Right hindlimb (tissue), 1 donor: ENCODE measurements at regions not wholly inside any gene's neighbourhood (a gene's known extent, or its start where the extent isn't known, plus 50 kb on each side); places are given as distances from the start of the nearest gene placed in this dataset.
"Not testable (repeated sequence)": the region's sequence is repeated elsewhere in the genome, so short reads cannot be mapped to it uniquely, and the experiment has no call there.

Source experiments
- DNase-seq: peaks from one replicate; pipeline ENCODE4 v3.0.0-alpha.2; 2018

GRCh38 chr14:23863836-23864235 lies 89.7 kb upstream of the DHRS4 start:
- DNase-seq = no peak

DNA sequence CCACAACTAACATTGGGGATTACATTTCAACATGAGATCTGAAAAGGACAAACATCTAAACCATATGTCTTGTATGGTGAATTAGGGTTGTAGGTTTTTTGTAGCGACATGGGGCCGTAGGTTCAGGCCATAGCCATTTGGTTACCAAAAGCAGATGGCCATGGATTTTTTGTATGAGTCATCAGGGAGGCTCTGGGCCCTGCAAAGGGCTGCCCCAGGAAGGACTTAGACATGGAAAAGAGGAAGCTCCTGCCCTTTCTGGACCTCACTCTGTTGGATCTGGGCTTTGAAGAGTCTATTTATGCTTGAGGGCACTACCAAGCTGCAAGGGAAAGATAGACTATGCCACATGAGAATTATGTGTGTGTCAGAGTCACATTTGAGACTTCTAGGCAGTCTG lies 89.3 kb upstream of the DHRS4 start:
- DNase-seq = no peak

- no peak for DNase-seq
Observed at GRCh38 chr14:23864861-23865260, 88.7 kb upstream of the DHRS4 start.

DNA sequence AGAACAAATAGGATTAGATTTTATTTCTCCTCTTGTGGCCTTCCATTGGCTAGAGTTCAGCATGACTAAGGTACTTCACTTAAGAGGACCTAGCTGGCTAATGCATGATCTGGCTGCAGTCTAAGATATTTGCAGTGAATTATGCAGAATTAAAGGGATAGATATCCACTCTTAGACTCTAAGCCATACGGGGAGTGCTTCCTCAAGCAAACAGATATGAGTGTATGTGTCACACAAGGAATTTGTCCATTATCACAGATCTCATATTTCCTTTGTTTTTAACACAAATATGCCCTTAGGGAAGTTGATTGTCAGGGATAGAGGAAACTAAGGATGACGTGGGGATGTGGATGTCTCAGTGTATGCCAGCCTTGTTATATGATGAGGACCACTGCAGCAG lies 88.1 kb upstream of the DHRS4 start:
- DNase-seq = no peak

GRCh38 chr14:23866269-23866668 lies 87.3 kb upstream of the DHRS4 start:
- no peak for DNase-seq

- DNase-seq = no peak
Observed at GRCh38 chr14:23869078-23869719, 84.4 kb upstream of the DHRS4 start.

DNA sequence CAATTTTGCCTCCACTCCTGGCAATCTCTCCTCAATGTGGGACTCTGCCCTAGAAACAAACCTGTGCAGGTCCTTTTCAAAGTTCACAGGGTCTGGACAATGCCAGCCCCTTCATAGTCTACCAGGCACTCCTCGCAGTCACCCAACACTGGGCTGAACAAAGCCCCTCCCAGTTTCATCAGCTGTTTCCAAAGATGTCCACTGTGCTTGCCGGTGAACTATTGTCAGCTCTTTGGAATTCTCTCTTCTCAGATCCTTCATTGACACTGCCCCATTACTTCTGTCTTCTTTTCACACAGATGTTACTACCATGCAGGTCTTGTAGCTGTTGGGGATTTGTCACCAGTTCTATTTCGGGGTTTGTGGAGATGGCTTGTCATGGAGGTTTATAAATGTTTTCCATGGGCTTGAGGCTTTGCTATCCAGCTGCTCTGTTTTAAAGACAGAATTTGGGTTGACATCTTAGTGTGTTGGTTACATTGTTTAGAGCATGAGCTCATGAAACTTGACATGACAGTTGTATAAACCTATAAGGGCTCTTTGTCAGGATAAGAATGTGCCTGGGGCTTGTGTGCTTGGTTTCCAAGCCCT lies 77.3 kb upstream of the DHRS4 start:
- no peak for DNase-seq

GRCh38 chr14:23877111-23877510 lies 76.5 kb upstream of the DHRS4 start:
- no peak for DNase-seq

DNA sequence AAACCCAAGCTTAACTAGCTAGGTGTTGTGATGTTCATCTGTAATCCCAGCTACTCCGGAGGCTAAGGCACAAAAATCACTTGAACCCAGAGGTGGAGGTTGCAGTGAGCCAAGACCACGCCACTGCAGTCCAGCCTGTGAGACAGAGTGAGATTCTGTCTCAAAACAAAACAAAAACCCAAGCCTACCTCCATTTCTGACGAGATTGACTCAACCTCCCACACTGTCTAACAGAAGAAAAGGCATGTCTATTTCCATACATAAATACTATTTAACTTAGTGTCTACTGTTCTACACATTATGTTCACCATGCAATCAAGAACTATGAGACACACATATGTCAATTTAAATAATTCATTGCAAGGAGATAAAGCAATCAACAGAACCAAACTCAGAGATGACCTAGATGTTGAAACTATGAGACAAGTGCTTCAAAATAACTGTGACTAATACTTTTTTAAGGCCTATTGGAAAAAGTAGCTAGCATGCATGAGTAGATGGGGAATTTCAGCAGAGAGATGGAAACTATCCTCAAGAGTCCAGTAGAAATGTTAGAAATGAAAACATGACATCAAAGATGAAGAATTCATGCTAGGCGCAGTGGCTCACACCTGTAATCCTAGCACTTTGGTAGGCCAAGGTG lies 75.9 kb upstream of the DHRS4 start:
- no peak for DNase-seq

DNA sequence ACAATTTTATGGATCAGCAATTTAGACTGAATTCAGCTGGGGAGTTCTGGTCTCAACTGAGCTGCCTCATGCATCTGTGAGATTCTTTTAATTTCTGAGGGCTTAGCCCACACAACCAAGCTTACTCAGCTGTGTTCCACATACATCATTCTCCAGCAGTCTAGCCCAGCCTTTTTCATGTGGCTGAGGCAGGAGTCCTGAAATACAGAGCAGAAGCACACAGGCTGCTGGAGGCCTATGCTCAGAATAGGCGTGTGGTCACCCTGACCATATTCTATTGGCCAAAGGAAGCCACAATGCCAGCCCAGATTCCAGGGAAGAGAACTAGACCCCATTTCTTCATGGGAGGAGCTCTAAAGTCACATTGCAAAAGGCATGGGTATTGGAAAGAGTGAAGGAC lies 72.3 kb upstream of the DHRS4 start:
- peak; percentile 46 for DNase-seq

- DNase-seq = no peak
Observed at GRCh38 chr14:23883684-23884540, 69.7 kb upstream of the DHRS4 start.

DNA sequence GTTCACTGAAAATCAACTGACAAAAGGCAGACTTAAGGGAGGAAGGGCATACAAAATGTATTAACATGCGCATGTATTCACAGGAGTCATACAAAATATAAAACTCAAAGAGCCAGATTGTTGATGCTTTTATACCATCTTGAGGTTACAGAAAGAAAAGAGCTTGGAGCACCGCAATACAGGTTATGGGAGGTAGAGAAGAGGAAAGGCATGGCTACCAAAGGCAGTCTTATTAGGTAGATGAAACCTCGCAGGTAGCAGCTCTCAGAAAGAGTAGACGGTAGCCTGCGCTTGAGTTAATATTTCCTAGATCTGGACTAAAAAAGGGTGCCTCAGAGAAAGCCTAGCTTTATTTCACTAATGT lies 69.0 kb upstream of the DHRS4 start:
- DNase-seq = no peak

DNA sequence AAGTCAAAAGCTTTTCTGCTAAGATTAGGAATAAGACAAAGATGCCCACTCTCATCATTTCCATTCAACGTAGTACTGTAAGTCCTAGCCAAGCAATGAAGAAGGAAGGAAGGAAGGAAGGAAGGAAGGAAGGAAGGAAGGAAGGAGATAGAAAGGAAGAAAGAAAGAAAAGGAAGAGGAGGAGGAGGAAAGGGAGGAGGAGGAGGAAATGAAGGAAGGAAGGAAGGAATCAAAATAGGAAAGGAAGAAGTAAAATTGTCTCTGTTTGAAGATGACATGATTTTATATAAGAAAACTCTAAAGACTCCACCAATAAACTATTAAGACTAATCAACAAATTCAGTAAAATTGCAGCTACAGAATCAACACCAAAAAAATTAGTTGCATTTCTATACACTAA lies 66.0 kb upstream of the DHRS4 start:
- DNase-seq = no peak

- DNase-seq = not testable (repeated sequence)
Observed at GRCh38 chr14:23891717-23892116, 61.9 kb upstream of the DHRS4 start.

DNA sequence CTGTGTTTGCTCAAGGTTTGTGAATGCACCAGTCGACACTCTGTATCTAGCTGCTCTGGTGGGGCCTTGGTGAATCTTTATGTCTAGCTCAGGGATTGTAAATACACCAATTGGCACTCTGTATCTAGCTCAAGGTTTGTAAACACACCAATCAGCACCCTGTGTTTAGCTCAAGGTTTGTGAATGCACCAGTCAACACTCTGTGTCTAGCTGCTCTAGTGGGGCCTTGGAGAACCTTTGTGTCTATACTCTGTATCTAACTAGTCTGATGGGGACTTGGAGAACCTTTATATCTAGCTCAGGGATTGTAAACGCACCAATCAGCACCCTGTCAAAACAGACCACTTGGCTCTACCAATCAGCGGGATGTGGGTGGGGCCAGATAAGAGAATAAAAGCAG lies 61.3 kb upstream of the DHRS4 start:
- not testable (repeated sequence) for DNase-seq

DNA sequence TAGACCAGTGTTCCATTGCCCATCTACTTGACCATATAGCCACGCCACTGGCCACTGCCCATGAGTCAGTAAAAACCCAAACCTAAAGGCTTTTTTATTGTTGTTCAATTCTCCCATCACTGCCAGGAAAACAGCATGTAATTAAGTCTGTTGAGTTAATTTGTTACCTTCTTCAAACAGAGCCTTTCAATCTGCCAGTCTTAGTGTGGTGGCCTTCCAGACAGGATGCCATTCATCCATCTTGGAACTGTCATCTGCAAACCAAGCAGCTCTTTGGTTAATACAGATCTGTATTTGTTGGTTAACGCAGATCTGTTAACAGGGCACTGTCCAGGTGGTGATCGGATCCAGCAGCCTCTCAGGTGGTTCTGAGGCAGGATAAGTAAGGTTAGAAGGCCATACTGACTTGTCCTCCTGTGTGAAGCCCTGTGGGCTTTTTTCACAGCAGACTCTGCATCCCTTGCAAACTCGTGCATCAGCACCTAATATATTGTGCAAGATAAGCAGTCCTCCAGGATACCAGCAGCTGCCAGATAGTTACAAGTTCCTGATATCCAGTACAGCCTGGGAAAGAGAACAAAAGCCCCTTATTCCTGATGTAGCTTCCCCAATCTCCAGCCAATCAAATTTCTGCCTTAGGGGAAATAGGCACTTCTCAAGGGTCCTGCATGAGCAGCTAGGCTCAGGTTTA lies 59.1 kb upstream of the DHRS4 start:
- DNase-seq = no peak

GRCh38 chr14:23895053-23895419 lies 58.5 kb upstream of the DHRS4 start:
- DNase-seq = no peak

DNA sequence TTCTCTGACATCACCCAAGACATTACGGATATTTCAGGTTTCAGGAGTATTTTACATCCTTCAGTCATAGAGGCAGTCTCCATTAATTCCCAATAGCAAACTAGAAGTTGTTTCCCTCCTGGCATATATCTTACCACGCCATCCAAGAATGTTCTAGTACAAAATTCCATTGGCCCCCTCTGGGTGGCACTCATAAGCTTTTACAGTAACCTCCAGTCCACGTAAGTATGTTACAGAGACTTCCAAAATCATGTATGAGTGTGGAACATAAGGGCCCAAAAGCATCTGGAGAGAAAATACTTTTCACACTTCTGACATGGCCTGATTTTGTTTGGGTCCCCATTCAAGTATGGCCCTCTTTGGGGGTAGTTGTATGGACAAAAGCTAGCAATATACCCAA lies 58.1 kb upstream of the DHRS4 start:
- DNase-seq = peak; percentile 32

DNA sequence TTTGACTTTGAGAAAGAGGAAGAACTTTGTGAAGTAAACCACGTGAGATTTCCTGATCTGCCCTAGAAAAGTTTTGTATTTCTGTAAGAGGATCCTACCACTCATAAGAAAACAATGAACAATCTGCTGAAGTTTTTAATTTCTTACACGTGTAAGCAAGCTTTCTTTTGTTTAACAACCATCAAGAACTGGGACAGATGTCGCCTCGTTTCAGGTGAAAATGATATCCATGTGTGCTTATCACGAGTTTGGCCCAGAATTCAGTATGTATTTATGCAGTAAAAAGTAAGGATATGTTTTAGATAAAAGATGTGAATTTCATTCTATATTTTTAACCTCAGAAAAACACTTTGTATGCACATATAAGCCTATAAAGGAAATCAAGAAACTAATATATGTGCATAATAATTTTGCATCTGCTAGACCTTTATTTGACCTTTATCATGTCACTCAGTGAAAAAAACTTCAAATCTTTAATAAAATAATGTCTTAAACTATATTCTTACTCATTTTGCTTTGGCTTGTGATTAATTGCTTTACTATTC lies 56.9 kb upstream of the DHRS4 start:
- no peak for DNase-seq

DNA sequence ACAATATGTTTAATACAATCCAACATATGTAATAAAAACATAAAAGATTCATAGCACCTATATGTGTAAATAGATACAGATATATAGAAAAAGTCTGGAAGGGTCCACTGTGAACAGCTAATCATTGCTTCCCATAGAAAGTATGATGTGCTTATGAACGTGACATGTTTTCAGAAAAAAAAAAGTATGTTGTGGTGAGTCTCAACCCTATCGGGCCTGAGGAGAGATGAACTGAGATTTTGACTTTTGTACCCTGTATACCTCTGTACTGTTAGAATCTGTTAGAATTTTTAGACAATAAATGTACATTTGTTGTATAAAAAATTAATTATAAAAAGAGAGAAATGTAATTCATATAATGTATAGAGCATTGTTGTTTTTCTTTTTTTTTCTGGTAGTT lies 56.3 kb upstream of the DHRS4 start:
- DNase-seq = not testable (repeated sequence)

GRCh38 chr14:23898359-23898758 lies 55.2 kb upstream of the DHRS4 start:
- not testable (repeated sequence) for DNase-seq

- no peak for DNase-seq
Observed at GRCh38 chr14:23899788-23900187, 53.8 kb upstream of the DHRS4 start.

DNA sequence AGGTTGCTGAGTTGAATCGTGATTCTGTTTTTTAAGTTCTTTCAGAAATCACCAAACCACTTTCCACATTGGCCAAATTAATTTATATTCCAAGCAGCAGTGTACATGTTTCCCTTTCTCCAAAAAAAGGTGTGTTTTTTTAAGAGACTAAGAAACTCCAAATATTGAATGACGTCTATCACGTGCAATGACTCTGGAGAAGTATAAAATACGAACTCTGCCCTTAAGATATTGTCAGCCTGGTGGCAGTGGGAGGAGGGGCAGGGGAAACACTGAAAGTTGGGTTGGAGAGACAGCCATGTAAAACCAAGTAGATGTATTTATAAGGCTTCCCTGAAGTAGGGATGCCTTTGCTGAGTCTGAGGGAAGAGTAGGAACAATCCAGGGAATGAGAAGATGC lies 50.1 kb upstream of the DHRS4 start:
- no peak for DNase-seq
